Mesothelial cell of epicardium (in vitro differentiated cells): ENCODE measurements at regions not wholly inside any gene's neighbourhood (a gene's known extent, or its start where the extent isn't known, plus 50 kb on each side); places are given as distances from the start of the nearest gene placed in this dataset.

Source experiments
- DNase-seq, 2 experiments: peaks; one replicate each; pipeline ENCODE4 v3.0.0; 2021; ENCODE audit warnings: low spot score in 2 of 2; ENCODE audit not compliant: unreplicated experiment in 2 of 2
- H3K27ac Mint-ChIP-seq: 2 replicates; pipeline ENCODE4 v1.8.0; 2021; ENCODE audit warnings: mixed read lengths
- H3K27me3 Mint-ChIP-seq: 2 replicates; pipeline ENCODE4 v1.8.0; 2021; ENCODE audit warnings: low read depth, mixed read lengths
- H3K36me3 Mint-ChIP-seq: 2 replicates; pipeline ENCODE4 v1.8.0; 2021; ENCODE audit warnings: mixed read lengths
- H3K4me1 Mint-ChIP-seq: 2 replicates; pipeline ENCODE4 v1.8.0; 2021; ENCODE audit warnings: mixed read lengths
- H3K4me3 Mint-ChIP-seq: 2 replicates; pipeline ENCODE4 v1.8.0; 2021; ENCODE audit warnings: mild to moderate bottlenecking, moderate library complexity, mixed read lengths
- H3K9me3 Mint-ChIP-seq: 2 replicates; pipeline ENCODE4 v1.8.0; 2021; ENCODE audit warnings: mixed read lengths
- CTCF ChIP-seq: fragments of 200-600 bp; sonication (generic); IDR thresholded peaks from one replicate; pipeline ENCODE4 v1.5.0; 2021; ENCODE audit warnings: antibody characterized with exemption; ENCODE audit not compliant: unreplicated experiment

- TF ChIP-seq CTCF, result no peak
- Mint-ChIP-seq H3K4me1 (no peaks in the 10 kb centered on the region), H3K27me3 (no peaks in the 10 kb centered on the region), H3K4me3 (no peak overlapping the region), H3K27ac (no peak overlapping the region), H3K36me3 (no peaks in the 10 kb centered on the region), H3K9me3 (peaks cover 25% of the 10 kb centered on the region)
- no peak for DNase-seq
These were observed 805.4 kb upstream of the GALNTL6 start for GRCh38 chr4:171007618-171008390.

GRCh38 chr4:171002246-171002645, 811.0 kb upstream of the GALNTL6 start:
- Mint-ChIP-seq H3K27me3 (no peaks in the 10 kb centered on the region), H3K36me3 (no peaks in the 10 kb centered on the region), H3K4me3 (no peak overlapping the region), H3K27ac (no peak overlapping the region), H3K9me3 (peaks cover 18% of the 10 kb centered on the region), H3K4me1 (no peaks in the 10 kb centered on the region)
- no peak for DNase-seq
- TF ChIP-seq CTCF, result no peak

- Mint-ChIP-seq H3K36me3 (peaks cover 6% of the 10 kb centered on the region), H3K9me3 (peaks cover 31% of the 10 kb centered on the region), H3K27ac (no peak overlapping the region), H3K4me3 (no peak overlapping the region), H3K4me1 (no peaks in the 10 kb centered on the region), H3K27me3 (no peaks in the 10 kb centered on the region)
- no peak for TF ChIP-seq CTCF
- DNase-seq, result no peak
These were observed 822.1 kb upstream of the GALNTL6 start for GRCh38 chr4:170990989-170991589.

GRCh38 chr4:170988446-170988845, 824.8 kb upstream of the GALNTL6 start:
- peaks cover 6% of the 10 kb centered on the region for H3K36me3 Mint-ChIP-seq
- H3K27ac Mint-ChIP-seq, result no peak overlapping the region
- H3K27me3 Mint-ChIP-seq, result no peaks in the 10 kb centered on the region
- no peak for TF ChIP-seq CTCF
- peaks cover 33% of the 10 kb centered on the region for H3K9me3 Mint-ChIP-seq
- no peak overlapping the region for H3K4me3 Mint-ChIP-seq
- H3K4me1 Mint-ChIP-seq, result no peaks in the 10 kb centered on the region
- no peak for DNase-seq

- Mint-ChIP-seq H3K36me3 (peaks cover 4% of the 10 kb centered on the region), H3K4me1 (no peaks in the 10 kb centered on the region), H3K27me3 (no peaks in the 10 kb centered on the region), H3K4me3 (no peak overlapping the region), H3K9me3 (peaks cover 24% of the 10 kb centered on the region), H3K27ac (no peak overlapping the region)
- no peak for DNase-seq
- TF ChIP-seq CTCF, result no peak
These were observed 833.5 kb upstream of the GALNTL6 start for GRCh38 chr4:170979736-170980135.
